NCI-H82 (cell line): ENCODE measurements at regions not wholly inside any gene's neighbourhood (a gene's known extent, or its start where the extent isn't known, plus 50 kb on each side); places are given as distances from the start of the nearest gene placed in this dataset.
"Not testable (repeated sequence)": the region's sequence is repeated elsewhere in the genome, so short reads cannot be mapped to it uniquely, and the experiment has no call there.

Experiments used
- DNase-seq: peaks from one replicate; lab custom pipeline; 2025; lab: John Stamatoyannopoulos, UW

- peak; percentile 12 for DNase-seq
These were observed 451.8 kb downstream of the CD83 start for GRCh38 chr6:14569394-14569793.

GRCh38 chr6:14569874-14570273 lies 452.3 kb downstream of the CD83 start:
- not testable (repeated sequence) for DNase-seq

- DNase-seq, result no peak
These were observed 453.4 kb downstream of the CD83 start for GRCh38 chr6:14571001-14571400.

GRCh38 chr6:14571746-14572145 lies 454.2 kb downstream of the CD83 start:
- DNase-seq, result no peak

GRCh38 chr6:14573267-14573666 lies 455.7 kb downstream of the CD83 start:
- DNase-seq, result no peak

GRCh38 chr6:14573703-14574290 lies 456.2 kb downstream of the CD83 start:
- DNase-seq, result peak; percentile 37

GRCh38 chr6:14575961-14576360 lies 458.4 kb downstream of the CD83 start:
- DNase-seq, result no peak

- no peak for DNase-seq
These were observed 461.4 kb downstream of the CD83 start for GRCh38 chr6:14578994-14579393.

- DNase-seq, result no peak
These were observed 465.2 kb downstream of the CD83 start for GRCh38 chr6:14582749-14583148.

GRCh38 chr6:14583826-14584225 lies 466.3 kb downstream of the CD83 start:
- DNase-seq, result no peak

- peak; percentile 12 for DNase-seq
These were observed 466.9 kb downstream of the CD83 start for GRCh38 chr6:14584450-14584849.

GRCh38 chr6:14585689-14586088 lies 468.1 kb downstream of the CD83 start:
- no peak for DNase-seq

- no peak for DNase-seq
These were observed 471.6 kb downstream of the CD83 start for GRCh38 chr6:14589175-14589574.

GRCh38 chr6:14590586-14590985 lies 473.0 kb downstream of the CD83 start:
- DNase-seq, result no peak

- peak; percentile 68 for DNase-seq
These were observed 474.4 kb downstream of the CD83 start for GRCh38 chr6:14591998-14592397.

- no peak for DNase-seq
These were observed 475.7 kb downstream of the CD83 start for GRCh38 chr6:14593286-14593685.

GRCh38 chr6:14595751-14596150 lies 478.2 kb downstream of the CD83 start:
- DNase-seq, result no peak

GRCh38 chr6:14596410-14596809 lies 478.8 kb downstream of the CD83 start:
- DNase-seq, result peak; percentile 31

GRCh38 chr6:14597090-14597489 lies 479.5 kb downstream of the CD83 start:
- DNase-seq, result no peak

GRCh38 chr6:14598017-14598864 lies 480.7 kb downstream of the CD83 start:
- DNase-seq, result no peak

- DNase-seq, result not testable (repeated sequence)
These were observed 482.7 kb downstream of the CD83 start for GRCh38 chr6:14600306-14600705.

GRCh38 chr6:14601490-14601889 lies 483.9 kb downstream of the CD83 start:
- peak; percentile 86 for DNase-seq

- DNase-seq, result peak; percentile 31
These were observed 488.8 kb downstream of the CD83 start for GRCh38 chr6:14606353-14606752.

GRCh38 chr6:14610141-14610540 lies 492.6 kb downstream of the CD83 start:
- no peak for DNase-seq
